T-helper 17 cell (primary cell): ENCODE measurements at regions not wholly inside any gene's neighbourhood (a gene's known extent, or its start where the extent isn't known, plus 50 kb on each side); places are given as distances from the start of the nearest gene placed in this dataset.
"Not testable (repeated sequence)": the region's sequence is repeated elsewhere in the genome, so short reads cannot be mapped to it uniquely, and the experiment has no call there.

Source experiments
- ATAC-seq: fragments of 150-1000 bp; cut with Tn5 transposase; 2 replicates; pipeline ENCODE4 v1.10.0; 2021; ENCODE audit warnings: mild to moderate bottlenecking, moderate library complexity
- DNase-seq, 3 donors: peaks; one replicate each; pipeline versions ENCODE4 v3.0.0 to v3.0.0-alpha.2; 2020 to 2021
- H3K9me3 ChIP-seq: one replicate; pipeline ENCODE4 v1.7.0; 2013; ENCODE audit warnings: low read length, mild to moderate bottlenecking; ENCODE audit not compliant: control insufficient read depth, poor library complexity, severe bottlenecking
- H3K27ac Mint-ChIP-seq: one replicate; pipeline ENCODE4 v1.8.0; 2022; ENCODE audit warnings: mild to moderate bottlenecking, moderate library complexity, mixed read lengths
- H3K27me3 Mint-ChIP-seq: one replicate; pipeline ENCODE4 v1.8.0; 2022; ENCODE audit warnings: mixed read lengths
- H3K36me3 Mint-ChIP-seq: one replicate; pipeline ENCODE4 v1.8.0; 2022; ENCODE audit warnings: low read depth, mixed read lengths
- H3K4me1 Mint-ChIP-seq: one replicate; pipeline ENCODE4 v1.8.0; 2022; ENCODE audit warnings: mild to moderate bottlenecking, mixed read lengths
- H3K4me3 Mint-ChIP-seq: one replicate; pipeline ENCODE4 v1.8.0; 2022; ENCODE audit warnings: mild to moderate bottlenecking, moderate library complexity, mixed read lengths

DNA sequence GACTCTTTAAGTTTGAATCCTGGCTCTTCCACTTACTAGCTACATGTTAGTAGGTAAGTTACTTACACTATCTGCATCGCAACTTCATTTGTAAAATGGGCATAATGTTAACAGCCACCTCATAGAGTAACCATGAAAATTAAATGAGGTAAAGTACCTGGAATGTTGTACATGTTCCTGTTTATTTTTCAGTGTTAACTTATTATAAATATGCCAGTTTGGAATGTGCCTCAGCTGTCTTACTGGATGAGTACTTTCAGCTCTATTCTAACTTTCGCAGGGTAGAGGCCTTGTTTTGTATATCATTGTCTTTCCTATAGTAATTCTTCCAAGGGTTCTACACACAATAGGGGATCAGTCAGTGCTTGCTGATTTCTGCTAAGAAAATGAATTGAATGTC, 167.4 kb downstream of the DUSP10 start:
- H3K4me3 Mint-ChIP-seq: no peak overlapping the region
- H3K4me1 Mint-ChIP-seq: peaks cover 2% of the 10 kb centered on the region

DNA sequence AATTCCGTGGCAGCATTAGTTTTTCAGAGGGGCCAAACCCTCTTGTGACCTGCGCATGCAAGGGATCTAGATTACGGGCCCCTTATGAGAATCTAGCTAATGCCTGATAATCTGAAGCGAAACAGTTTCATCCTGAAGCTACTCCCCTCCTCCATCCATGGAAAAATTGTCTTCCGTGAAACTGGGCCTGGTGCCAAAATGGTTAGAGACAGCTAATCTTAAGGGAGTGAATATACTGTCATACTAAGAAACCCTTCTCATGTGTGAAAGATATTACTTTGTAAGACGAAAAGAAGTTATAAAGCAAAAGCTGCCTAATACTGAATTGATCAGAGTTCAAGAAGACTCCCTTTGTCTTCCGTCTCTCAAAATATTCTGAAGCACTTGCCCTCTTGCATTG, 166.3 kb downstream of the DUSP10 start:
- ATAC-seq: no peak

More for the DNA sequence above, 167.4 kb downstream of the DUSP10 start:
- Mint-ChIP-seq H3K27ac (no peak overlapping the region), H3K36me3 (no peaks in the 10 kb centered on the region), H3K27me3 (no peaks in the 10 kb centered on the region)
- DNase-seq (no peak), ATAC-seq (no peak)
- no peaks in the 10 kb centered on the region for H3K9me3 ChIP-seq

DNA sequence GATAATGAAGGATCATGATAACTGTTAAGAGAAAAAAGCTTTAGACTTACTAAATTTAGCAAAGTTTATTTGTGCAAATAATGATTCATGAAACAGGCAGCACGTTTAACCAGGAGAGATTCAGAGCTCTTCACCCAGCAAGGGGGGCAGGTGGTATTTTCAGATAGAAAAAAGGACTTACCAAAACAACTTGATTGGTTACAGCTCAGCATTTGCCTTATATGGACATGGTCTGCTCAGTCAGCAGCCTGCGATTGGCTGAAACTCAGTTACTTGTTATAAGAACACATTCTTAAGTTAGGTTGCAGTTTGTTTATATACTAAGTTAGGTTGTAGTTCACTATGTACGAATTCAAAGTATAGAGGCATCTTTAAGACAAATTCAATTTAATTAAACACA, 165.6 kb downstream of the DUSP10 start:
- H3K9me3 ChIP-seq: no peaks in the 10 kb centered on the region
- no peak overlapping the region for H3K27ac Mint-ChIP-seq
- H3K27me3 Mint-ChIP-seq: no peaks in the 10 kb centered on the region
- DNase-seq (no peak), ATAC-seq (no peak)
- no peak overlapping the region for H3K4me3 Mint-ChIP-seq
- H3K4me1 Mint-ChIP-seq: peaks cover 2% of the 10 kb centered on the region
- H3K36me3 Mint-ChIP-seq: no peaks in the 10 kb centered on the region

More for the DNA sequence above, 166.3 kb downstream of the DUSP10 start:
- peaks cover 2% of the 10 kb centered on the region for H3K4me1 Mint-ChIP-seq
- H3K4me3 Mint-ChIP-seq: no peak overlapping the region
- no peak for DNase-seq
- no peaks in the 10 kb centered on the region for H3K27me3 Mint-ChIP-seq
- H3K27ac Mint-ChIP-seq: no peak overlapping the region
- H3K36me3 Mint-ChIP-seq: no peaks in the 10 kb centered on the region
- no peaks in the 10 kb centered on the region for H3K9me3 ChIP-seq

DNA sequence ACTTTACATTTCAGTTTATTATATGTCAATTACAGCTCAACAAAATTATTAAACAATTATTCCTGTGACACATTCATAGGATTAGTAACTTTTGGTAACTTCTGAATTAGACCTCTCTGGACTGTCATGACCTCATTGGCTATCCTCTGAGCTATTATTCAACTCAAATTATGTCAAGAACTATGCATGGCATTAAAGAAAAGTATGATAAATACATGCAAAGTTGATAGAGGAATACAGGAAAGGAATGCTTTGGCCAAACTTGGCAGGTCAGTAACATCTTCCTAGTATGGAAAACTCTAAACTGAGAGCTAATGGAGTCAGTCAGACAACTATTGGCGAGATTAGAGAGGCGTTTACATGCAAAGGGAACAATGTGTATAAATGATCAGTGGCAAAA, 158.4 kb downstream of the DUSP10 start:
- DNase-seq (no peak), ATAC-seq (no peak)
- Mint-ChIP-seq H3K4me3 (no peak overlapping the region), H3K4me1 (peaks cover 2% of the 10 kb centered on the region), H3K27me3 (no peaks in the 10 kb centered on the region), H3K27ac (no peak overlapping the region), H3K36me3 (peaks cover 2% of the 10 kb centered on the region)
- H3K9me3 ChIP-seq: no peaks in the 10 kb centered on the region

DNA sequence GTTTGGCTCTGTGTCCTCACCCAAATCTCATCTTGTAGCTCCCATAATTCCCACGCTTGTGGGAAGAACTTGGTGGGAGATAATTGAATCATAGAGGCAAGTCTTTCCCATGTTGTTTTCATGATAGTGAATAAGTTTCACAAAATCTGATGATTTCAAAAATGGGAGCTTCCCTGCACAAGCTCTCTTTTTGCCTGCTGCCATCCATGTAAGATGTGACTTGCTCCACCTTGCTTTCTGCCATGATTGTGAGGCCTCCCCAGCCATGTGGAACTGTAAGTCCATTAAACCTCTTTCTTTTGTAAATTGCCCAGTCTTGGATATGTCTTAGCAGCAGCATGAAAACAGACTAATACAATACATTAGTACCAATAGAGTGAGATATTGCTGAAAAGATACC, 154.9 kb downstream of the DUSP10 start:
- not testable (repeated sequence) for H3K4me3 Mint-ChIP-seq, ATAC-seq, H3K27ac Mint-ChIP-seq, DNase-seq, H3K36me3 Mint-ChIP-seq, H3K27me3 Mint-ChIP-seq, H3K9me3 ChIP-seq, H3K4me1 Mint-ChIP-seq

DNA sequence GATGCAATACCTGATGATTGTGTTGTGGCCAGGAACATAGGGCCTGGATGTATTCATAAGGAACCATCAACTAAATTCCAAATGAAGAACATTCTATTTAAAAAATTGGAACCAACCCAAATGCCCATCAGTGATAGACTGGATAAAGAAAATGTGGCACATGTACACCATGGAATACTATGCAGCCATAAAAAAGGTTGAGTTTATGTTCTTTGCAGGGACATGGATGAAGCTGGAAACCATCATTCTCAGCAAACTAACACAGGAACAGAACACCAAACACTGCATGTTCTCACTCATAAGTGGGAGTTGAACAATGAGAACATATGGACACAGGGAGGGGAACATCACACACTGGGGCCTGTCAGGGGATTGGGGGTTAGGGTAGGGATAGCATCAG, 150.6 kb downstream of the DUSP10 start:
- ATAC-seq, DNase-seq, H3K27me3 Mint-ChIP-seq, H3K9me3 ChIP-seq, H3K4me3 Mint-ChIP-seq, H3K27ac Mint-ChIP-seq, H3K36me3 Mint-ChIP-seq, H3K4me1 Mint-ChIP-seq: not testable (repeated sequence)

DNA sequence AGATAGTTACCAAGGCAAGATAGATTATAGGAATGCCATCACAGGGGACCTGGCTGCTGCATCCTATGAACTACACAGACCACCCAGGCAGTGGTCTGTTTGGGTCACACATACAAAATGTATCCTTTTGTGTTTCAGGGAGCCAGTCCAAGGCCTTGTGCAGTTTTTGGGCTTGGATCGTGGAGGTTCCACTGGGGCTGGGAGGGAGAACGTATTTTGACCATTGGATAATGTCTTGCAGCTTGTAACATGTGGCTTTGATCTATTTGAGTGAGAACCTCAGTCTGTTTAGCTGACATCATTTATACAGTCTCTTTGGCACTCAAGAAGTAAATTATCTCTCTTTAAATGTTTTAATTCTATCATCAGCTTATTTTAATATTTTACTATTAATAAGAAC, 147.3 kb downstream of the DUSP10 start:
- Mint-ChIP-seq H3K4me1 (peaks cover 2% of the 10 kb centered on the region), H3K36me3 (no peaks in the 10 kb centered on the region), H3K4me3 (no peak overlapping the region), H3K27ac (no peak overlapping the region), H3K27me3 (no peaks in the 10 kb centered on the region)
- DNase-seq (no peak), ATAC-seq (no peak)
- H3K9me3 ChIP-seq: no peaks in the 10 kb centered on the region

DNA sequence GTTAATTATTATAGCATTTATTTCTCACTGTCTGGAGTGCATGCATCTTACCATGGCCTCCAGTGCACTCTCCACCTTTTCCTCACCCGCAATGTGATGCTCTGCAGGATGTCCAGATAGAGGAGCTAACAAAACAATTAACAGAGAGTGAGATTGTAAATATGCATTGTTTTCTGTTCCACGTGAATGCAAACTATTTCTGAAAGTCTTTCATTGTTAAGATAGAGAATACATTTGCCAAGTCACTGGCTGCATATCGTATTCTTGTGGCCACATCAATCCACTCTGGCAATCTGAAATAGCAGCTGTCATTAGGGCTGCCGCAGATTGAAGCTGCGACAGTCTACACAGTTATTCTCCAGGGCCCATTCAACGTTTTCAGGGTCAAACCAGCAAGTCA, 143.8 kb downstream of the DUSP10 start:
- peaks cover 2% of the 10 kb centered on the region for H3K4me1 Mint-ChIP-seq
- ATAC-seq (no peak), DNase-seq (no peak)
- no peaks in the 10 kb centered on the region for H3K36me3 Mint-ChIP-seq
- H3K4me3 Mint-ChIP-seq: no peak overlapping the region
- no peak overlapping the region for H3K27ac Mint-ChIP-seq
- no peaks in the 10 kb centered on the region for H3K9me3 ChIP-seq
- peaks cover 5% of the 10 kb centered on the region for H3K27me3 Mint-ChIP-seq

DNA sequence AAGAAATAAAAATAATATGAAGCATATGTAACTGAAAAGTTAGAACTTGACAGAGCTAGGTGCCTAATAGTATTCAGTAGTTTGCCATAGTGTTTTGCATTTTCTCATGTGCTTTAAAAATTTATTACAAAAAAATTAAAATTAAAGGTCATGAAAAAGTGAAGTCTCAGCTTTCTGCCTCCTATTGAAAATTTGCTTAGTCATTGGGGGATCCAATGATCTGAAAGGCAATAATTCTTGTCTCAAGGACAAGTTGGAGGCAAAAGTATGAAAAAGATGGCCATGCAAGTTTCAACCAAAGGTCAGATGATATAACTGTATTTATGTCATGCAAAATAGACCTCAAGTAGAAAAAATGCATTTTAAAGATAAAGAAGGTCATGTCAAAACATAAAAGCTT, 140.7 kb downstream of the DUSP10 start:
- ATAC-seq (no peak), DNase-seq (no peak)
- no peak overlapping the region for H3K27ac Mint-ChIP-seq
- no peaks in the 10 kb centered on the region for H3K36me3 Mint-ChIP-seq
- no peak overlapping the region for H3K4me3 Mint-ChIP-seq
- no peaks in the 10 kb centered on the region for H3K4me1 Mint-ChIP-seq
- no peaks in the 10 kb centered on the region for H3K9me3 ChIP-seq
- peaks cover 5% of the 10 kb centered on the region for H3K27me3 Mint-ChIP-seq

DNA sequence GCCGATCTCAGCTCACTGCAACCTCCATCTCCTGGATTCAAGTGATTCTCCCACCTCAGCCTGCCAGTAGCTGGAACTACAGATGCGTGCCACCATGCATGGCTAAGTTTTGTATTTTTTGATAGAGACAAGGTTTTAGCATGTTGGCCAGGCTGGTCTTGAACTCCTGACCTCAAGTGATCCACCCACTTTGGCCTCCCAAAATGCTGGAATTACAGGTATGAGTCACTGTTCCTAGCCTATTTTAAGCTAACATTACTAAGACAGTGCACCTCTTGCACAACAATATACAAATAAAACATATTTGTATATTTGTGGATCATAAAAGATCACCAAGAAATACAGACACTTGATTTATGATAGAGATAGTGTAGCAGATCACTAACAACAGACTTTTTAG, 139.1 kb downstream of the DUSP10 start:
- Mint-ChIP-seq H3K27me3 (peaks cover 5% of the 10 kb centered on the region), H3K36me3 (no peaks in the 10 kb centered on the region), H3K4me1 (no peaks in the 10 kb centered on the region), H3K27ac (no peak overlapping the region), H3K4me3 (no peak overlapping the region)
- DNase-seq (no peak), ATAC-seq (no peak)
- no peaks in the 10 kb centered on the region for H3K9me3 ChIP-seq

DNA sequence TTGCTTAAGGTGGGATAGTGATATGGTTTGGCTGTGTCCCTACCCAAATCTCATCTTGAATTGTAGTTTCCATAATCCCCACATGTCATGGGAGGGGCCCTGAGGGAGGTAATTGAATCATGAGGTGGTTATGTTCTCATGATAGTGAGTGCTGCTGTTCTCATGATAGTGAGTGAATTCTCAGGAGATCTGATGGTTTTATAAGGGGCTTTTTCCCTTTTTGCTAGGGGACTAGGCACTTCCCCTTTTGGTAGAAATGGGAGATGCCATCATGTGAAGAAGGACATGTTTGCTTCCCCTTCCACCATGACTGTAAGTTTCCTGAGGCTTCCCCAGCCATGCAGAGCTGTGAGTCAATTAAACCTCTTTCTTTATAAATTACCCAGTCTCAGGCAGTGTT, 137.5 kb downstream of the DUSP10 start:
- H3K27ac Mint-ChIP-seq, H3K36me3 Mint-ChIP-seq, DNase-seq, H3K4me1 Mint-ChIP-seq, ATAC-seq, H3K9me3 ChIP-seq, H3K4me3 Mint-ChIP-seq, H3K27me3 Mint-ChIP-seq: not testable (repeated sequence)

DNA sequence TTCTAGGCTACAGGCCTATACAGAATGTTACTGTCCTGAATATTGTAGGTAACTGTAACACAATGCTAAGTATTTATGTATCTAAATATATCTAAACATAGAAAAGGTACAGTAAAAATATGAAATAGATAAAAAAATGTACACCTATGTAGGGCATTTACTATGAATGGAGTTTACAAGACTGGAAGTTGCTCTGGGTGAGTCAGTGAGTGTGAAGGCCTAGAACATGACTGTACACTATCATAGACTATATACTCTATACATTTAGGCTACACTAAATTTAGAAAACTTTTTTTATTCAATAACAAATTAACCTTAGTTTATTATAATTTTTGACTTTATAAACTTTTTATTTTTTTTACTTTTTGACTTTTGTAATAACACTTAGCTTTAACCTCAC, 136.9 kb downstream of the DUSP10 start:
- peaks cover 5% of the 10 kb centered on the region for H3K27me3 Mint-ChIP-seq
- no peak for ATAC-seq
- H3K4me3 Mint-ChIP-seq: no peak overlapping the region
- no peak for DNase-seq
- no peaks in the 10 kb centered on the region for H3K9me3 ChIP-seq
- H3K36me3 Mint-ChIP-seq: no peaks in the 10 kb centered on the region
- no peaks in the 10 kb centered on the region for H3K4me1 Mint-ChIP-seq
- no peak overlapping the region for H3K27ac Mint-ChIP-seq

DNA sequence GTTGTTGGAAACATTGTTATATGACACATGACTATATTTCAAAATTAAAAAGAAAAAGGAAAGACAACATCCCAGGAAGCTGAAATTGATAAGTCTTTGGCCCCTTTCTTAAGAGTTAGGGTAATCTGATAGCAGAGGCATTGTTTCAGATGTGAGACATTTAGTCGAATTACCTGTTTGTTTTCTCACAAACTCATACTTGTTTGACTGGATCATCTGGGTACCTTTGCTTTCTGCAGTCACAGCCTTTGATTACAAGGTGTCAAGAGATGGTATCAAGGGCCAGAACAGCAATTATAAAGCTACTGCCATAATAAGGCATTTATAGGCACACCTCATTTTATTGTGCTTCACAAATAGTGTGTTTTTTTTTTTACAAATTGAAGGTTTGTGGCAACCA, 136.3 kb downstream of the DUSP10 start:
- no peak for DNase-seq
- no peaks in the 10 kb centered on the region for H3K9me3 ChIP-seq
- ATAC-seq: no peak
- H3K4me1 Mint-ChIP-seq: no peaks in the 10 kb centered on the region
- H3K27ac Mint-ChIP-seq: no peak overlapping the region
- no peaks in the 10 kb centered on the region for H3K36me3 Mint-ChIP-seq
- H3K27me3 Mint-ChIP-seq: peaks cover under 1% of the 10 kb centered on the region
- H3K4me3 Mint-ChIP-seq: no peak overlapping the region

DNA sequence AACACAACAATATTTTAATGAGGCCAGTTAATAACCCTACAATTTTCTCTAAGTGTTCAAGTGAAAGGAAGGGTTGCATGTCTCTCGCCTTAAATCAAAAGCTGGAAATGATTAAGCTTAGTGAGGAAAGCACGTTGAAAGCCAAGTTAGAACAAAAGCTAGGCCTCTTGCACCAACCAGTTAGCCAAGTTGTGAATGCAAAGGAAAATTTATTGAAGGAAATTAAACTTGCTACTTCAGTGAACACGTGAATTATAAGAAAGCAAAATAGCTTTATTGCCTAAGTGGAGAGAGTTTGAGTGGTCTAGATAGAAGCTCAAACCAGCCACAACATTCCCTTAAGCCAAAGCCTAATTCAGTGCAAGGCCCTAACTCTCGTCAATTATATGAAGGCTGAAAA, 135.6 kb downstream of the DUSP10 start:
- Mint-ChIP-seq H3K27ac (no peak overlapping the region), H3K36me3 (no peaks in the 10 kb centered on the region), H3K4me3 (no peak overlapping the region), H3K27me3 (no peaks in the 10 kb centered on the region), H3K4me1 (no peaks in the 10 kb centered on the region)
- H3K9me3 ChIP-seq: no peaks in the 10 kb centered on the region
- DNase-seq: no peak
- ATAC-seq: no peak

DNA sequence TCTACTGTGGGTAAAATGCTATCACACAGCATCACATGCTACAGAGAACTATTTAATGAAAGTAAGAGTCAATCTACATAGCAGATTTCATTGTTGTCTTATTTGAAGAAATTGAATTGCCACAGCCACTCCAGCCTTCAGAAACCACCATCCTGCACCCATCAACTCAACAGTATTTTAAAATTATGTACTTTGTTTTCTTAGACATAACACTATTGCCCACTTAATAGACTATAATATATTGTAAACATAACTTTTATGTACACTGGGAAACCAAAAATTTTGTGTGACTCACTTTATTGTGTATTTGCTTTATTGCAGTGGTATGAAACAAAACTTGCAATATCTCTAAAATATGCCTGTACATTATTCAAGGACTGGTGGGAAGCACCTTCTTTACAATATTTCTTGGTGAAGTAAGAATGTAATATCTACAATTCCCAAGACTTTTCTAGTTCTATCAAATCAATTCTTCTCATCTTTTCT, 133.0 kb downstream of the DUSP10 start:
- no peak for ATAC-seq

More for the DNA sequence above, 133.0 kb downstream of the DUSP10 start:
- no peak for DNase-seq
- H3K27ac Mint-ChIP-seq: no peak overlapping the region
- H3K36me3 Mint-ChIP-seq: no peaks in the 10 kb centered on the region
- no peaks in the 10 kb centered on the region for H3K9me3 ChIP-seq
- H3K4me3 Mint-ChIP-seq: no peak overlapping the region
- no peaks in the 10 kb centered on the region for H3K4me1 Mint-ChIP-seq
- H3K27me3 Mint-ChIP-seq: no peaks in the 10 kb centered on the region
